ENCODE measurements at regions not wholly inside any gene's neighbourhood (a gene's known extent, or its start where the extent isn't known, plus 50 kb on each side); places are given as distances from the start of the nearest gene placed in this dataset.

DNA sequence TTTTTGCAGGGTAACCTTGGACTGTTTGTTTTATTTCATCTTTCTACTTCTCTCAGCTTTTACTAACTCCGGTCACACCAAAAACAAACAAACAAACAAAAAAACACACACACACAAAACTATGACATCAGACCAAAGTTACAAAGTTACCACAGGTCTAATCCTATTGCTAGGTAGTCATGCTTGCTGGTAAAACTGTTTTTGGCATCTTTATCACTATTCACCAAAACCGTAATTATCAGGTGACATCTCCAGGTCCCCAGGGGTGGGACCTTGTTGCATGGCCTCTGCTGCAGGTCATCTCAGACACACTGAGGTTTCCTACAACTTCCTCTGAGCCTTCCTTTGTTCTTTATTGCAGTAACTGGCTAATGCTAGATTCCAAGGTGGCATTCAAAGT, 162.3 kb downstream of the ABCA8 start:
- TF ChIP-seq, protein P1, sequence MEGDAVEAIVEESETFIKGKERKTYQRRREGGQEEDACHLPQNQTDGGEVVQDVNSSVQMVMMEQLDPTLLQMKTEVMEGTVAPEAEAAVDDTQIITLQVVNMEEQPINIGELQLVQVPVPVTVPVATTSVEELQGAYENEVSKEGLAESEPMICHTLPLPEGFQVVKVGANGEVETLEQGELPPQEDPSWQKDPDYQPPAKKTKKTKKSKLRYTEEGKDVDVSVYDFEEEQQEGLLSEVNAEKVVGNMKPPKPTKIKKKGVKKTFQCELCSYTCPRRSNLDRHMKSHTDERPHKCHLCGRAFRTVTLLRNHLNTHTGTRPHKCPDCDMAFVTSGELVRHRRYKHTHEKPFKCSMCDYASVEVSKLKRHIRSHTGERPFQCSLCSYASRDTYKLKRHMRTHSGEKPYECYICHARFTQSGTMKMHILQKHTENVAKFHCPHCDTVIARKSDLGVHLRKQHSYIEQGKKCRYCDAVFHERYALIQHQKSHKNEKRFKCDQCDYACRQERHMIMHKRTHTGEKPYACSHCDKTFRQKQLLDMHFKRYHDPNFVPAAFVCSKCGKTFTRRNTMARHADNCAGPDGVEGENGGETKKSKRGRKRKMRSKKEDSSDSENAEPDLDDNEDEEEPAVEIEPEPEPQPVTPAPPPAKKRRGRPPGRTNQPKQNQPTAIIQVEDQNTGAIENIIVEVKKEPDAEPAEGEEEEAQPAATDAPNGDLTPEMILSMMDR (conservative IDR thresholded peaks at IDR 0.05), result no peak
- no peak for TF ChIP-seq ZFX (IDR thresholded peaks at IDR 0.05)
